ENCODE measurements at regions not wholly inside any gene's neighbourhood (a gene's known extent, or its start where the extent isn't known, plus 50 kb on each side); places are given as distances from the start of the nearest gene placed in this dataset.
"Not testable (repeated sequence)": the region's sequence is repeated elsewhere in the genome, so short reads cannot be mapped to it uniquely, and the experiment has no call there.

DNA sequence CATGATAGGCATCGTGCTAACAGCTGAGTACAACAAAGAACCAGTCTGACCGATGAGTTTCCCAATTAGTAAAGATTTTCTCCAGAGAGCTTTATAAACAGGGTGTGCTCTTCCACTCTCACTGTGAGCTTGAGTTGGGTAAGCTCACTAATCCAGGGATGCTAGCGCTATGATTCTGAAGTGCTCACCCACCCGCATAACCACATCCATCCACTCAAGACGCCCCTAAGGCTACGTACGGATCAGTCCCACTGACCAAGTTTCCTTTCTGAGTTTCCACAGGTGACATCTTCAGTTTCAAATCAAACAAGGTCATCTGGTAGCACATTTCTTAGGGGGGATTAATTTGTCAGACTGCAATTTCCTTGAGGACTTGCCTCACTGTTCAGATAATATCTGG lies 141.1 kb upstream of the ABI3BP start:
- DNase-seq = no peak

DNA sequence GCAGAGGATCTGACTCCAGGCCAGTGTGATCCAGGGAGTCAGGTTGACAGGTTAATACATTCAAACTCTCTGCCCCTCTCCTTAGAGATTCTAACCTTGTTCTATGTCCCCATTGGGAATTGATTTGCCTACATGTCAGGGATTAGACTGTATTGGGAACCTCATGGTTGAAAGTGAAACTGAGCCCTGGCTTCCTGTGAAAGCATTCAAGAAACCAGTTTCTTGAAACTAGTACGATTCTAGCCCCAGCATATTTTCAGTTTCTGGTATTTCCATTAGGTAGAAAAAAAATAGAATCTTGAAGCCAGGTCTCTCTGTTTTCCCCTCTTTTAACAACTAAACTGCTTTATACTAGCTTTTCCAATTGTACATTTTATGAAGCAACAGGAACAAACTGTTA lies 140.4 kb upstream of the ABI3BP start:
- DNase-seq = no peak

DNA sequence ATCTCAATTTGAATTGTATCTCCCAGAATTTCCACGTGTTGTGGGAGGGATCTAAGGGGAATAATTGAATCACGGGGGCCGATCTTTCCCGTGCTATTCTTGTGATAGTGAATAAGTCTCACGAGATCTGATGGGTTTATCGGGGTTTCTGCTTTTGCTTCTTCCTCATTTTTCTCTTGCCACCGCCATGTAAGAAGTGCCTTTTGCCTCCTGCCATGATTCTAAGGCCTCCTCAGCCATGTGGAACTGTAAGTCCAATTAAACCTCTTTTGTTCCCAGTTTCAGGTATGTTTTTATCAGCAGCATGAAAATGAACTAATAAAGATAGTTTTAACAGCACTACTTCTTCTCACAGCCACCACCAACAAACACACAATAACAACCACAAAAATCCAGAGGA lies 140.0 kb upstream of the ABI3BP start:
- DNase-seq = not testable (repeated sequence)

DNA sequence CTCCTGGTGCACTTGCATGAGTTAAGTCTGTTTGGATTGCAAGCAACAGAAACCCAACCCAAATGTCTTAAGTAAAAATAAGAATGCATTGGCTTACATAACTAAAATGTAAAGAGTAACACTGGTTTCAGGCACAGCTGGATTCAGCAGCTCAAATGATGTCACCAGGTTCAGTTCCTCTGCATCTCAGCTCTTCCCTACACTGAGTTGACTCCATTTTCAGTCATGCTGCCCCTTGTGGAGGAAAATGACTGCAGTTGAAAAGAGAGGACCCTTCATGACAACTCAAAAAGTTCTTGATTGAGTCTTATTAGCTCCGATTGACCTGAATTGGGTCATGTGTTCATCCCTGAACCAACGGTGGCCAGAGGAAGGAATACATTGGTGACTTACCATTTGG lies 138.5 kb upstream of the ABI3BP start:
- DNase-seq = no peak

DNA sequence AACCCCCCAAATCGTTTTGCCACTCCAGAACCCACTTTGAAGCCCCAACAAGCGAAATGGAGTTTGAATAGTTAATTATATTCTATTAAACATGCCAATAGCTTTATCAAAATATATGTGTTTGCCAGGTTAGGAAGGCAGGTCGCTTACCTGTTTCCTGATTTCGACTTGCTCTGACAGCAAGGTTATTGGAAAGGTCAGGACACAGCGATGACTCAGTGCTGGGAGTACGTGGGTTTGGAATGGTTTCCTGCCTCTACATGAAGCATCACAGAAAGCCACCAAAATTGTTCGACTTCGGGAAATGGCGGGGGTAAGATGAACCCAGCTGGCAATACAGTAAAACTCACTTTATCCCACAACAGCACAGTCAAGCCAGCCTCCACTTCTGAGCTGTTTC lies 135.6 kb upstream of the ABI3BP start:
- no peak for DNase-seq

DNA sequence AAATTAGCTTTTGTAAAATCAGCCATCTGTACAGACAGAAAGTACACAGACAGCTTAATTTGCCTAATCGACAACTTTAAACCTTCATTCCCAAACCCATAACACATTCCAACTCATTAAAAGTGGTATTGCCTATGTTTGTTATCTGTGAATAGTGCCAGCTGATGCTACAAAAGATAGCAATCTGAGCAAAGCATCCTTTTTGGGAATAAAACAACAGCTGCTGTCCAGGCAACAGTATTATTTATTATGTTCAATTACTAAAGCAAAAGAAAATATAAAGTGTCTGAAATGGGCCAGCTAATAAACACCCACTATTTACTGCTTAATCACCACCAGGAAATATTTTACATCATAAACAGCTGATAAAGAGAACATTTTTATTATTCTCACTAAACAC lies 134.8 kb upstream of the ABI3BP start:
- no peak for DNase-seq

DNA sequence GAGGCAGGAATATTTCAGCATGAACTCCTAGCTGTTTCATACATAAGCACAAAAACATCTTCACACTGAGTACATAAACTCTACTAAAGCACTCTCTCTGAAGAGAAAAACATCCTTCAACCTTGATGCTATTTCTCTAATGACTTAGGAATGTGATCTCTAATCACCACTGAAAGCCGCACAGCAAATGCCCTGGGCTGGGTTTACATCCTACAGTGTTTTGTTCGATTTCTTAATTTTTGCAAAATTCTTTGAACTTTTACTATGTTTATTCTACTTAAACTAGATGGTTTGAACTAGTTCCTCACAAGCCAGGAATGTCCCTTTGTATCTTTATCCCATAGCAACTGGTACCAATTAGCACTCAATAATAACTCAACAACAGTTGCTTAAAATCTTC lies 130.9 kb upstream of the ABI3BP start:
- DNase-seq = no peak

DNA sequence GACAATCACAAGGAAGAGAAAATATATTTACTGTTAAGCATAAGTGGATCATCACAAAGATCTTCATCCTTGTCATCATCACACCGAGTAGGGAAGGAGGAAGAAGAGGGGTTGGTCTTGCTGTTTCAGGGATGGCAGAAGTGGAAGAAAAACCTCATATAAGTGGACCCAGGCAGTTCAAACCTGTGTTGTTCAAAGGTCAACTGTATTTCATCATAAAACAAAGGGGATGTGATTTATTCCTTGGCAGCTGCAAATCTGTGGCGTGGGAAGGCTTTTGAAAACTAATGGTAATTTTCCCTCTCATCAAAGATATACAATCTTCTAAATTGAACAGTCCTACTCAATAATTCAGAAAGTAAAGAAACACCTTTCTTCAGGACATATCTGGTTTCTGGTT lies 129.9 kb upstream of the ABI3BP start:
- DNase-seq = no peak

DNA sequence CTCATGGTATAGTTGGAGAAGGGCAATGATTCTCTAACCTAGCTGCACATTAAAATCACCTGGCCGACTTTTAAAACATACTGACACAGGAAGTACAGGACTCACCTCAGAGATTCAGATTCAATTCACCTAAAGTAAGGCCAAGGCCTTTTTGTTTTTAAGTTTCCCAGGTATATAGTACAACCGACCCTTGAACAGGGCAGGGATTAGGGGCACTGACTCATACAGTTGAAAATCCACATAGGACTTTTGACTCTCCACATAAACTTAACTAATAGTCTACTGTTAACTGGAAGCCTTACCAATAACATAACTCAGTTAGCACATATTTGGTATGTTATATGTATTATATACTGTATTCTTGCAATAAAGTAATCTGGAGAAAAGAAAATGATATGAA lies 129.5 kb upstream of the ABI3BP start:
- DNase-seq = no peak

DNA sequence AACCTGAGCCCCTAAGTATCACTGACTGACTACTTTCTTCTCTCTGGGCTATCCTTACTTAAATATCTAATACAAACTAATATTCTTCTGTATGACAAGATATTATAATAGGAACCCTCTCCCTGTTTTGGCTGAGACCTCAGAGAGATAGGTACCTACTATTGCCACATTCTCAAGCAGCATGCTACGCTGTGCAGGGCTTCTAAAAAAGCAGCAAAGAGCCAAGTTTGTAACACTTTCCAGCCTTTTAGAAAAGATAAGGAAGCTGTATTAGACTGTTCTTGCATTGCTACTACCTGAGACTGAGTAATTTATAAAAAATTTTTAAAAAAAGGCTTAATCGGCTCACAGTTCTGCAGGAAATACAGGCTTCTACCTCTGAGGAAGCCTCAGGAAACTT lies 126.8 kb upstream of the ABI3BP start:
- DNase-seq = no peak

DNA sequence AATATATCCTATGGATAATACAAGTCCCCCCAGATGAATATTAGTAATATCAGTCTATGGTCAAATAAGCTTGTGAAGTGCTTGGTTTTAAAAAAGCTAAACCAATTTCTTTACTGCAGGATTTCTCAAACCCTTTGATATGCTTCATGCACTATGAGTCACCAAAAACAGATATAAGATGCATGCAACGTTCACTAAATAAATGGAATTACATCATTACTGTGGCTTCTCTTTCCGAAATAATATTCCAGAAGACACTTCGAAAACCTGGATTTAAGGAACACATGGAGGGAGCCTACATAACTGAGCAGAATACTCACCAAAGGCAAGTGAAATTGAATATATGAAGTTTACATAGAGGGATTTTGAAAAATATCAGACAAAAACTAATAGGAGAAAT lies 126.3 kb upstream of the ABI3BP start:
- no peak for DNase-seq

DNA sequence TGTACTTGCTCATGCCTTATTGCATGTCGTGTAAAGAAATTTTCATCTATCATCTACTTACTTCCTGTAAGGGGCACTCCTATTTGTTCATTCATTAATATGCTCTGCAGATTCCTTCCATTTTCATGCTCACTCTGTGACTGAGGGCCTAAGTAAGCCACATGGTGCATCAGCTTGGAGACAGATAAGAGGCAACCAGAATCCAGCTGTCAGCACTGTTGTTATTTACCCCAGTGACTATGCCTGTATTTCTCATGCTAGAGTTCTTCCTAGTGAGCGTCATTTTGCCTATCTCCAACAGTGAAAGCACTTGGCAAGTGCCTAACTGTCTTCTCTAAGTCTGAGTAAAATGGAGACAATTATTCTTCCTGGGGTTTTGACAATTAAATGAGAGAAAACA lies 124.8 kb upstream of the ABI3BP start:
- no peak for DNase-seq

DNA sequence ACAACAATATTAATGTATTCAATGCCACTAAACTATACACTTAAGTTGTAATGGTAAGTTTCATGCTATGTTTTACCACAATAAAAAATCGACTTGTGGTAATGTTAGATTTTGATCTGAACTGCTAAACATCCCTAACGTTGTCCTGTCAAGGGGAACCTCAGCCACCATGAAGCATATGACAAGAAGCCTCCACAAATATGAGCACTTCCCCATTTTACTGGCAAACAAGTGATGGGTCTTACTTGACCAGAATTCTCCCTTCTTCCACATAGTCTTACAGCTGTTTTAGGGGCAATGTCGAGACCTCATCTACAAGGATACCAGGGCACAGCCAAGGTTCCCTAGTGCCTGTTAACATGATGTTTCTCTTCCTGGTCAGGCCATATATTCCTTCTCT lies 124.2 kb upstream of the ABI3BP start:
- DNase-seq = no peak

DNA sequence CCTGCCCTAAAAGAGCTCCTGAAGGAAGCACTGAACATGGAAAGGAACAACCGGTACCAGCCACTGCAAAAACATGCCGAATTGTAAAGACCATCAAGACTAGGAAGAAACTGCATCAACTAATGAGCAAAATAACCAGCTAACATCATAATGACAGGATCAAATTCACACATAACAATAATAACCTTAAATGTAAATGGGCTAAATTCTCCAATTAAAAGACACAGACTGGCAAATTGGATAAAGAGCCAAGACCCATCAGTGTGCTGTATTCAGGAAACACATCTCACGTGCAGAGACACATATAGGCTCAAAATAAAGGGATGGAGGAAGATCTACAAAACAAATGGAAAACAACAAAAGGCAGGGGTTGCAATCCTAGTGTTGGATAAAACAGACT lies 117.1 kb upstream of the ABI3BP start:
- DNase-seq = not testable (repeated sequence)

DNA sequence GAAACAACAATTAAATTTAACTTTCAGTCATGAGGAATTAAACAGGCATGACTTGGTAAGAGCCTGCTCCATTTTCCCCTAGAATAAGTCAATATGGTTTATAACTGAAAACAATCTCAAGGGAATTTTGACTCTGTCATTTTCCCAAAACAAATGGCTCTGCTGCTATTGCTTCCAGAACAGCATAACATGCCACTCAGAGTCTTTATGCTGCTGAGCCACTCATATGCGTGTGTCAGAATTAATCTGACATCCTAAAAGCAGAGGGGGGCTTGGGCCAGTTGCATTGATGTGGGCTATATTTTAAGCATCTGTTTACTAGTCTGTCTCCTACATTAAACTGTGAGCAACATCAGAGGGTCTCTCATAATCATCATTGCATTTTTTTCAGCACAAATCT lies 111.1 kb upstream of the ABI3BP start:
- no peak for DNase-seq

DNA sequence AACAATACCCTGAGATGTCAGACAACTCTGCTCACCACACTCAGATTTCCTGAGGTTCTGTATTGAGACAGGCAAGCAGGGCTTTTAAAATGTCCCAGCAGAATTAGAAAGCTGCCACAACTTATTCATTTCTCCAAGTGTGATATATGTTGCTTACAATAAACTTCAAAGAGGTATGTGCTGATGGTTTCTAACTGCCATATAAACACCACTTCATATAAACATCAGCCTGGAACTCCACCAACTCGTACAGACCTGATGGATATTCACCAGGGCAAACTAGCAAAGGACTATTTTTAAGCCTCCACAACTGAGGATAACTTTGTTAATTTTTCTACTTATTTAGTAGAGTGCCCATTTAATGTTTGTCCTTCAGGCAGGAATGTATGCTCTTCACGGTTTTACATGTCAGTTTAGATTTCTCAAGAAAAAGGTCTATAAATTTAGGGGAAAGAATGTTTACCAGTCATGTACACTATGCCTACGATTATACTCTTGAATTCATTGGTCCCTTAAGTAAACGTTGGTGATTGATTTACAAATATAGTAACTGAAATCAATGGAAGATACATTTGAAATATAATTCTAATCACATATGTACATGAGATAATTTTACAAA lies 109.6 kb upstream of the ABI3BP start:
- DNase-seq = no peak

DNA sequence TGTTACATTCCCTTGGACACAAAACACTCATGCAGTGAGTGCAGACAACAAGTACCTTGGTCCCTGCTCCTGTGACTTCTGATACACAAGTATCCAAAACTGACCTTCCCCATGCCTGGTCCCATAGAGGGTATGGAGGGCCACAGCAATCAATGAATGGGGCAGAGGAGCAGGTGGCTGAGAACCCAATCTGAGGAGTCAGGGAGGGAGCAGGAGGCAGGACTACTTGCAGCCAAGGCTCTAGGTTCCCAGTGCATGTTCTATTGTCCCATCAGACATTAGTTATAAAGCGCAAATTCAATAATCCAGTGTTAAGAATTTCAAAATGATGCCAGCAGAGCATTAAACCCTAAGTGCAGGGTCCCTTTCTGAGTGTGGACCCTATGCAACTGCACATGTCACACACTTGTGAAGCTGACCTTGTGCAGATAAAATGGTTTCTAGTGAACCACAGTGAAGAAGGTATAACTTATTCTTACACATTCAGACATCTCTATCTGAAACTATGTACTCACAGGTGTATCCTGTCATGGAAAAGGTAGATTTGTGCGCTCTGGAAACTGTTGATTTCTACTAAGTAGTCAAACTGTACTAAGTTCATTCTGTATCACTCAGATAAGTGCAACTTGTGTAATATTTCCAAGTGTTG lies 107.3 kb upstream of the ABI3BP start:
- DNase-seq = no peak

DNA sequence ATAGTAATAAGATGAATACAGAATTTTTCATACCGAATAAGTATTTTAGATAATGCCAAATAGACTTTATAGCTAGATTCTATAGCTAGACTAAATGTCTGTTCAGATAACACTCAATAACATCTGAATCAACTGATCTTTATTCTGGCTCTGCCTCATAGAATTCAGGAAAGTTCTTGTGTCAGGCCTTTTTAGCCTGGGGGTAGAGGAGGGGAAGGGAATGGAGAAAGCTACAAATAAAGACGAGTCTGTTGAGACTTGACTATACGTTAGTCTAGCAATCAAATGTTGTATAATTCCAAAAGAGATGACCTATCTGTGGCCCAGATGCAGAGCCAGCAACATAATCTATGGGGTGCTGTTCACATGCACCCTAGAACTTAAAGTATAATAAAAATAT lies 106.6 kb upstream of the ABI3BP start:
- no peak for DNase-seq

DNA sequence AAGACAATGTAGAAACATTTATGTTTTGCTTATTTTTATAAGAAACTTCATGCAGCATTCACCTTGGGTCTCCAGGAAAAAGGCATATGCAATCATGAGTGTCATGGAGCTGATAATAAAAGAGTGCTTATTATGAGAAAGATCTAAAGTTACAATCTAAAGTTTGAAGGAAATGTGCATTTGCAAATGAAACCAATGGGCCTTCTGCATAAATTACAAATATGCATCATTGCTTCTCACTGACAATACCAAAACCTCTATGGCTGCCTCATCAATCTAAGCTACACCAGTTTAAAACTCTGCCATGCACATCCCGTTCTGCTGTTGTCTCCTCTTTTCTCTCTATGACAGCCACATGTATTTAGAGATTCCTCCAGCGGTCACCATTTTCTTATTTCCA lies 103.2 kb upstream of the ABI3BP start:
- no peak for DNase-seq

DNA sequence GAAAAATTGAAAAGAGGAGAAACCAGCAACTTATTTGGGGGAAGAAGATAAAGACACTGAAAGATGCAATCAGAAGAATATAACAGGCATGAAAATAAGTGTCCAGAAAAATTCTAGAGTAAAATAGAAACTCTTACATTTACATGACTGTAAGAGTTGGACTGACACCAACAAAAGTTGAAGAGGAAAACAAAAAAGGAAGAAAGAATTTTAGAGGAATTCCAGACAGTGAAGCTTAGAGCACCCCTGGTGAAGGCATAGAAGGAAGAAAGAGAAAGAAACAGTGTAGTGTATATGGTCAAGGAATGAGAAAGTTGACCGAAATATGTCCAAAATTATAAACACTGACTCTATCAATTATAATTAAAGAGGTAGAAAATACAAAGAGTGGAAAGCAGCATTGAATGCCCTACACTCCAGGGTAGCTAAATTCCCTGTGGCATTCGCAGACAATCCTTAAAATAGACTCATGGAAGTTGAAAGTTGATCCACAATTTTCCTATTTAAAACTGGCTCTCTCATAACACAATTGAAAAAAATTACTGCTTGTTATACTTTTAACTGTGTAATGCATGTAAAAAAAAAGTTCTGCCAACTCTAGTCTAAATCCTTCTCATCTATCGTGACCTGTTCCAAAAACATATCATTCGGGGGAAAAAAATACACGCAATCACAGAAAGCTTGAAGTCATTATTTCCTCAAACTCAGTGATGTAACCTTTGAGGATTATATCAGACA lies 102.6 kb upstream of the ABI3BP start:
- no peak for DNase-seq

DNA sequence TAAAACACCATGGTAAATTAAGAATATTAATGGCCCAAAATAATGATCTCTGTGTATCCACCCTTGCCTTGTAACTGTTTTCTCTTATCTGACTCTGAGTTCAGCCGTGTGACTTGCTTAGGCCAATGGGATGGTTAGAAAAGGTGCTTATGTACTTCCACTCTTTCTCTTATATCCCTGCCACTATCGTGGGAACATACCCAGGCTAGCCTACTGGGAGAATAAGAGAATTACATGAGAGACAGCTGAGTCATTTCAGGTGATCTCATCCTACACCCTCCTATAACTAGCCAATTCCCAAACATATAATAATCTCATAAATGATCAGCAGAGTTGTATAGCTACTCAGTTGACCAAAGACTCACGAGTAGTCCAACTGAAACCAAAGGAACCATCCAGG lies 98.3 kb upstream of the ABI3BP start:
- DNase-seq = no peak

DNA sequence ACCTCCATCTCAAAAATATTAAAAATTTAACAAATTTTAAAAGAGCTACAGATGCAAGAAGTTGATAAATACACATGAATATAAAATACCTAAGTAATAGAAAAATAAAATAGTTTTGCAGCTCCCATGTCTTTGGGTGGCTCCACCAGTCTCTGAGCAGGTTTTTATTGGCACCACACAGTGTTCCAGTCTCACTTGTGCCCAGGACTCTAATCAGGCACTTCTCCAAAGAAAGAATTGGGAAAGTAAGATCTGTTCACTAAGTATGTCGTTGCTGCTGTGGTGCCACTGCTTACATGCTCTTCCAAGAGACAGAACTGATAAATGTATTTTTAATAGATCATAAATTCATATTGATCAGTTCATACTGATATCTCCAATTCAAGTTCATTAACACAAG lies 92.5 kb upstream of the ABI3BP start:
- no peak for DNase-seq

DNA sequence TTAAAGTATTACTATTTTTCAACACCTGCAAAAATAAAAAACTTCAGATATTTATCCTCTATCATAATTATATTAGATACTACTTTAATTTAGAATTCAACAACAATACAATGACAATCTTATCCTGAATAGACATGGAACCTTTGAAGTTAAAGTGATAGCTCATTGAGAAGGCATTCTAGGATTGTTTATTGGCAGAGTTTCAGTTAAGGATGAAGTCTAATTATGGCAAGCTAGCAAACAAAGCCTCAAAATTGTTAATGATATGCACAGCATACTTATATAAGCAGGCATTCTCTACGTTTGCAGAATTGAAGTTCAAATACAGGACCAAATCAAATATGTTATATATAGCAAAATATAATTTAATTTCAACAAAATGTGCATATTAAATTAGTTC lies 91.2 kb upstream of the ABI3BP start:
- DNase-seq = no peak

DNA sequence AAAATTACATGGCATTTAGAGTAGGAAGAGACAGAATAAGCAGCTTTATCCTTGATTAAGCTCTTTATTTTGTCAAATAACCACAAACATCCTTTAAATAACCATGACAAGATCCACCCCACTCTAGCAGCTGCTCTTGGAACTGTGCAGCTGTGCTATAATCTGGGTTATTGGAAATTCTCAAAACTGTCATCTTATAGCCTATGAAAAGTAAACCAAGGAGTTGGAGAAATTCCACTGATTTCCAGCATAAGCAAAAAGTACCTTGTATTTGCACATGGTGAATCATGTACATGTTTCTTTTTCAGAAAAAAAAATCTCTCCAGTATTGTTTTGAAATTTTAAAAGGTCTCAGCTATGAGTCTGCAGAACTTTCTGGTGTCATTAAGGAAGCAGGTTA lies 88.8 kb upstream of the ABI3BP start:
- no peak for DNase-seq

DNA sequence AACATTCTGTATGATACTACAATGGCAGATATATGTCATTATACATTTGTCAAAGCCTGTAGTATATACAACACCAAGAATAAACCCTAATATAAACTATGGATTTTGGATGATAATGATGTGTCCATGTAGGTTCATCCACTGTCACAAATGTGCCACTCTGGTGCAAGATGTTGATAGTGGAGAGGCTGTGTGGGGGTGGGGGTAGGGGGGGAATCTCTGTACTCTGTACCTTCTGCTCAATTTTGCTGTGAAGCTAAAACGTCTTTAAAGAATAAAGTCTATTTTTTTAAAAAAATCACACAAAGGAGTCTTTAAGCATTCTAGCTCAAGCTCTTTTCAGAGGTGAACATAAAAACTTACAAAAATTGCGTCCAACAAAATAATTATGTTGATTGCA lies 88.2 kb upstream of the ABI3BP start:
- no peak for DNase-seq

All from islet precursor cell (in vitro differentiated cells).